ENCODE measurements at regions not wholly inside any gene's neighbourhood (a gene's known extent, or its start where the extent isn't known, plus 50 kb on each side); places are given as distances from the start of the nearest gene placed in this dataset.

DNA sequence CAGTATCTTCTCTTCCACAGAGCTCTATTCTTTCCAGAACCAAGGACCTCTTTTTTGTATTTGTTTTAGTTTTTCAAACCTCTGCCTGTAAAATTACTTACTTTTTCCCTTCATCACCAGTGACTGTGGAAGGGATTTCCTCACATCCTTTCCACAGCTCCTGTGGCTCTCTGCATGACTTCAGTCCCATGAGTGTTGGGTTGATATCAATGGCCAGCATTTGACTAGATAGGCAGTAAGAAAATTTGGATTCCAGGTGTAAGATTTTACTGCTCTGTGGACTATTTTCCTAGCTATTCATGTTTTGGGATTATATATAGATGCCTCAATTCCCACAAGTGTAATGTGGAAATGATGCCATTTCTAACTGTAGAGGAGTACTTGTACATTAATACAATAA lies 171.5 kb upstream of the PTBP2 start:
- Histone ChIP-seq H3K27ac (ENCODE audit: low read depth in 2 of 2, low read length in 1 of 2) (no peak overlapping the region), H3K4me2 (no peak overlapping the region), H3K4me1 (ENCODE audit: control insufficient read depth in 1 of 2, insufficient read depth in 2 of 2, low read depth in 1 of 2, low read length in 1 of 2) (no peaks in the 10 kb centered on the region; a peak in 1 of 4 replicates), H3K27me3 (ENCODE audit: insufficient read depth) (no peaks in the 10 kb centered on the region), H3K9ac (no peak overlapping the region), H3K36me3 (replicated peaks in 1 of 2; ENCODE audit: control insufficient read depth in 1 of 2, insufficient read depth in 2 of 2, low read length in 1 of 2) (no peaks in the 10 kb centered on the region), H3F3A (replicated peaks; ENCODE audit: insufficient read depth) (no peaks in the 10 kb centered on the region), H3K4me3 (ENCODE audit: low read depth in 2 of 2, low read length in 1 of 2) (no peak overlapping the region), H3K9me2 (no peaks in the 10 kb centered on the region), H3K79me2 (ENCODE audit: insufficient read depth) (no peaks in the 10 kb centered on the region), H2AFZ (ENCODE audit: low read depth) (no peak overlapping the region), H3K9me3 (no peaks in the 10 kb centered on the region), H4K20me1 (ENCODE audit: insufficient read depth) (no peaks in the 10 kb centered on the region)
- CTCF ChIA-PET: interaction anchor here (1.2 kb wide), 1 partner anchor 314 kb away, joined by 3 read pairs; no protein-coding TSS in a partner anchor
- DNase-seq: no peak
- TF ChIP-seq SMC3 (IDR thresholded peaks at IDR 0.05; ENCODE audit: low read depth, low read length) (no peak), NFIC (IDR thresholded peaks at IDR 0.05; ENCODE audit: borderline replicate concordance) (no peak), SIN3A (IDR thresholded peaks at IDR 0.05; ENCODE audit: borderline replicate concordance, low read depth, low read length) (no peak), RXRA (IDR thresholded peaks at IDR 0.05; ENCODE audit: borderline replicate concordance, low read depth) (no peak), POLR2AphosphoS5 (IDR thresholded peaks at IDR 0.05; ENCODE audit: low read depth, low read length) (no peak), EZH2phosphoT487 (IDR thresholded peaks at IDR 0.05; ENCODE audit: borderline replicate concordance, low read depth) (no peak), JUND (IDR thresholded peaks at IDR 0.05) (no peak), NRF1 (IDR thresholded peaks at IDR 0.05; ENCODE audit: low read depth, low read length) (no peak), CHD2 (IDR thresholded peaks at IDR 0.05; ENCODE audit: low read length, partially characterized antibody) (no peak)
- TF ChIP-seq, protein P1, sequence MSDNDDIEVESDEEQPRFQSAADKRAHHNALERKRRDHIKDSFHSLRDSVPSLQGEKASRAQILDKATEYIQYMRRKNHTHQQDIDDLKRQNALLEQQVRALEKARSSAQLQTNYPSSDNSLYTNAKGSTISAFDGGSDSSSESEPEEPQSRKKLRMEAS (IDR thresholded peaks at IDR 0.05; ENCODE audit: low read depth): no peak
- POLR2A ChIA-PET: no interaction called here

DNA sequence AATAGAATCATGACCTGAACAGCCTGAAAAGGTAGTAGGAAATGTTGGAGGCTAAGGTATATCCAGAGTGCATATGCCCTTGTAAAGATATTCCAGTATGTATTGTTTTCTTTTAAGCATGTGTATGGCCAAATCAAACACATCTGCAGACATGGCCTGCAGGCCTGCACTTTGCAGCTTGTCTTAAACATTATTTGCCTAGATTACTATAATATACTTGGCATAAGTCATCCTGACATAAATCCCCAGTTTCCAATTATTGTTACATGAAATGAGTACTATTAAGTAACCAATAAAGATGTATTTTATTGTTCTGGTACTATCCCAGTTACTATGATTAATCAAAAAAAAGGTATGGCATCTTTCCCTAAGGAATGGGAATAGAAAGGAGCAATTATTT lies 169.1 kb upstream of the PTBP2 start:
- ChIA-PET POLR2A (no interaction called here), CTCF (interaction anchor here (1.4 kb wide), 1 partner anchor 14 kb away, joined by 5 read pairs; no protein-coding TSS in a partner anchor)
- TF ChIP-seq JUND (IDR thresholded peaks at IDR 0.05) (no peak), GATA2 (CRISPR knock-in tag; IDR thresholded peaks at IDR 0.05) (no peak), FOXM1 (IDR thresholded peaks at IDR 0.05; ENCODE audit: low read depth) (no peak), MXI1 (IDR thresholded peaks at IDR 0.05; ENCODE audit: low read depth, low read length) (no peak), TAF1 (IDR thresholded peaks at IDR 0.05; ENCODE audit: borderline replicate concordance, low read depth, low read length) (no peak), NFIC (IDR thresholded peaks at IDR 0.05; ENCODE audit: borderline replicate concordance) (no peak), FOSL2 (IDR thresholded peaks at IDR 0.05; ENCODE audit: borderline replicate concordance, low read depth) (no peak), ELF1 (IDR thresholded peaks at IDR 0.05) (no peak), EP300 (IDR thresholded peaks at IDR 0.05; ENCODE audit: borderline replicate concordance in 1 of 2, low read depth in 1 of 2, low read length in 1 of 2) (no peak), GABPA (IDR thresholded peaks at IDR 0.05; ENCODE audit: low read depth) (no peak), TCF12 (IDR thresholded peaks at IDR 0.05) (no peak), RAD21 (IDR thresholded peaks at IDR 0.05; ENCODE audit: low read length) (no peak), RCOR1 (IDR thresholded peaks at IDR 0.05; ENCODE audit: low read length) (no peak), MEF2A (IDR thresholded peaks at IDR 0.05; ENCODE audit: borderline replicate concordance, low read depth) (no peak), EZH2phosphoT487 (IDR thresholded peaks at IDR 0.05; ENCODE audit: borderline replicate concordance, low read depth) (no peak), SIN3A (IDR thresholded peaks at IDR 0.05; ENCODE audit: borderline replicate concordance, low read depth, low read length) (no peak), FOXJ3 (CRISPR knock-in tag; IDR thresholded peaks at IDR 0.05) (no peak)
- TF ChIP-seq, protein P2, sequence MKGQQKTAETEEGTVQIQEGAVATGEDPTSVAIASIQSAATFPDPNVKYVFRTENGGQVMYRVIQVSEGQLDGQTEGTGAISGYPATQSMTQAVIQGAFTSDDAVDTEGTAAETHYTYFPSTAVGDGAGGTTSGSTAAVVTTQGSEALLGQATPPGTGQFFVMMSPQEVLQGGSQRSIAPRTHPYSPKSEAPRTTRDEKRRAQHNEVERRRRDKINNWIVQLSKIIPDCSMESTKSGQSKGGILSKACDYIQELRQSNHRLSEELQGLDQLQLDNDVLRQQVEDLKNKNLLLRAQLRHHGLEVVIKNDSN (IDR thresholded peaks at IDR 0.05; ENCODE audit: borderline replicate concordance, low read depth): no peak
- TF ChIP-seq, protein P1 (IDR thresholded peaks at IDR 0.05; ENCODE audit: low read depth): no peak
- TF ChIP-seq, protein P3, sequence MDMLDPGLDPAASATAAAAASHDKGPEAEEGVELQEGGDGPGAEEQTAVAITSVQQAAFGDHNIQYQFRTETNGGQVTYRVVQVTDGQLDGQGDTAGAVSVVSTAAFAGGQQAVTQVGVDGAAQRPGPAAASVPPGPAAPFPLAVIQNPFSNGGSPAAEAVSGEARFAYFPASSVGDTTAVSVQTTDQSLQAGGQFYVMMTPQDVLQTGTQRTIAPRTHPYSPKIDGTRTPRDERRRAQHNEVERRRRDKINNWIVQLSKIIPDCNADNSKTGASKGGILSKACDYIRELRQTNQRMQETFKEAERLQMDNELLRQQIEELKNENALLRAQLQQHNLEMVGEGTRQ (IDR thresholded peaks at IDR 0.05; ENCODE audit: borderline replicate concordance, low read depth, low read length): no peak
- H3K36me3 ChIP-seq (replicated peaks in 1 of 2; ENCODE audit: control insufficient read depth in 1 of 2, insufficient read depth in 2 of 2, low read length in 1 of 2): no peaks in the 10 kb centered on the region
- H3K27ac ChIP-seq (ENCODE audit: low read depth in 2 of 2, low read length in 1 of 2): no peak overlapping the region; a peak in 1 of 4 replicates
- DNase-seq: no peak
- H3K4me1 ChIP-seq (ENCODE audit: control insufficient read depth in 1 of 2, insufficient read depth in 2 of 2, low read depth in 1 of 2, low read length in 1 of 2): no peaks in the 10 kb centered on the region; a peak in 1 of 4 replicates
- no peaks in the 10 kb centered on the region for H4K20me1 ChIP-seq (ENCODE audit: insufficient read depth)
- no peaks in the 10 kb centered on the region for H3K9me2 ChIP-seq
- H3K4me3 ChIP-seq (ENCODE audit: low read depth in 2 of 2, low read length in 1 of 2): no peak overlapping the region
- H3K9me3 ChIP-seq: no peaks in the 10 kb centered on the region
- H3K79me2 ChIP-seq (ENCODE audit: insufficient read depth): no peaks in the 10 kb centered on the region
- H3K27me3 ChIP-seq (ENCODE audit: insufficient read depth): no peaks in the 10 kb centered on the region
- no peaks in the 10 kb centered on the region for H3F3A ChIP-seq (replicated peaks; ENCODE audit: insufficient read depth)
- no peak overlapping the region for H3K4me2 ChIP-seq
- no peak overlapping the region for H2AFZ ChIP-seq (ENCODE audit: low read depth)
- H3K9ac ChIP-seq: no peak overlapping the region

All from SK-N-SH (cell line).